MM.1S (cell line): ENCODE measurements at regions not wholly inside any gene's neighbourhood (a gene's known extent, or its start where the extent isn't known, plus 50 kb on each side); places are given as distances from the start of the nearest gene placed in this dataset.
"Not testable (repeated sequence)": the region's sequence is repeated elsewhere in the genome, so short reads cannot be mapped to it uniquely, and the experiment has no call there.

Experiments used
- DNase-seq: peaks from one replicate; pipeline ENCODE4 v3.0.0-alpha.2; 2015
- H2AFZ ChIP-seq: fragments of 300-600 bp; sonication (generic); 2 replicates; pipeline ENCODE4 v1.6.0; 2016; ENCODE audit warnings: antibody characterized with exemption, low read length
- H3F3A ChIP-seq: fragments of 300-600 bp; sonication (generic); 2 replicates; pipeline ENCODE4 v1.6.1; 2016; ENCODE audit warnings: mild to moderate bottlenecking, antibody characterized with exemption, low read length, moderate library complexity, mixed read lengths; ENCODE audit not compliant: insufficient read depth
- H3K27ac ChIP-seq: fragments of 300-600 bp; sonication (generic); 2 replicates; pipeline ENCODE4 v1.5.1; 2016; ENCODE audit warnings: mild to moderate bottlenecking, low read length
- H3K27me3 ChIP-seq: fragments of 300-600 bp; sonication (generic); replicated peaks from 2 replicates; pipeline ENCODE4 v1.6.0; 2016; ENCODE audit warnings: low read length; ENCODE audit not compliant: insufficient read depth
- H3K36me3 ChIP-seq: fragments of 300-600 bp; sonication (generic); replicated peaks from 2 replicates; pipeline ENCODE4 v1.6.1; 2016; ENCODE audit warnings: mild to moderate bottlenecking, low read length, mixed read lengths; ENCODE audit not compliant: insufficient read depth
- H3K4me1 ChIP-seq: fragments of 300-600 bp; sonication (generic); 2 replicates; pipeline ENCODE4 v1.6.1; 2016; ENCODE audit warnings: low read length, mixed read lengths
- H3K4me2 ChIP-seq: fragments of 300-600 bp; sonication (generic); 2 replicates; pipeline ENCODE4 v1.6.0; 2016; ENCODE audit warnings: low read depth, low read length
- H3K4me3 ChIP-seq: fragments of 300-600 bp; sonication (generic); 2 replicates; pipeline ENCODE4 v1.5.1; 2016; ENCODE audit warnings: low read length, mixed read lengths
- H3K79me2 ChIP-seq: fragments of 300-600 bp; sonication (generic); 2 replicates; pipeline ENCODE4 v1.6.1; 2016; ENCODE audit warnings: mixed run types, low read length, mixed read lengths
- H3K9ac ChIP-seq: fragments of 300-600 bp; sonication (generic); 2 replicates; pipeline ENCODE4 v1.6.1; 2016; ENCODE audit warnings: low read length, mixed read lengths
- H3K9me2 ChIP-seq: fragments of 300-600 bp; sonication (generic); replicated peaks from 2 replicates; pipeline ENCODE4 v1.6.1; 2016; ENCODE audit warnings: mild to moderate bottlenecking, low read length, mixed read lengths; ENCODE audit not compliant: insufficient read depth
- H3K9me3 ChIP-seq: fragments of 300-600 bp; sonication (generic); replicated peaks from 2 replicates; pipeline ENCODE4 v1.6.1; 2016; ENCODE audit warnings: mild to moderate bottlenecking, low read length, mixed read lengths; ENCODE audit not compliant: insufficient read depth
- H4K20me1 ChIP-seq: fragments of 300-600 bp; sonication (generic); 2 replicates; pipeline ENCODE4 v1.6.1; 2016; ENCODE audit warnings: mild to moderate bottlenecking, low read length, moderate library complexity, mixed read lengths; ENCODE audit not compliant: insufficient read depth
- CTCF ChIP-seq: fragments of 300-600 bp; sonication (generic); IDR thresholded peaks from 2 replicates; pipeline ENCODE4 v1.5.1; 2016; ENCODE audit warnings: antibody characterized with exemption, low read length, mixed read lengths
- EZH2 ChIP-seq: fragments of 300-600 bp; sonication (generic); optimal IDR thresholded peaks from 2 replicates; pipeline ENCODE3; 2017; ENCODE audit warnings: low read depth, mild to moderate bottlenecking, antibody characterized with exemption, low read length, mixed read lengths
- EZH2phosphoT487 ChIP-seq: fragments of 300-600 bp; sonication (generic); IDR thresholded peaks from 2 replicates; pipeline ENCODE4 v1.6.1; 2018; ENCODE audit warnings: antibody characterized with exemption, low read length

DNA sequence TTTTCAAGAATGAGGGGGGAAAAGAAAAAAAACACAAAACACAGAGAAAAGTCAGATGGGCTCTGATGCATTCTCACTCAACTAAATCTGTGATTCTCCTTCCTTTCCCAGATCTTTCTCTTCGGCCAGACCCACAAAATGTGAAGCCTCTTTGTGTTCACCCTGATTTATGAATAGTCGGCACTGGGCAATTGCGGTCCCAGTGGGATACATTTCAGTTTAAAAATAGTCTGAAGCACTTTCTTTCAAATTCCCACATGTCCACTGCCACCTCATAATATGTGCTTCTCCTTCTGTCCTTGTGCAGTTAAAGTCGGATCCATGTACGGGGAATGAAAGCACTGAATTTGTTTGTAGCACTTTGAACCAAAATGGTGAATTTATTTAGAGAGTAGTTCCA lies 995.4 kb upstream of the WWC1 start:
- H3K9ac ChIP-seq: no peak overlapping the region
- no peak overlapping the region for H2AFZ ChIP-seq
- no peak overlapping the region for H3K4me2 ChIP-seq
- H3K27ac ChIP-seq: no peak overlapping the region
- no peaks in the 10 kb centered on the region for H3F3A ChIP-seq
- DNase-seq: no peak
- no peaks in the 10 kb centered on the region for H3K79me2 ChIP-seq
- no peaks in the 10 kb centered on the region for H3K9me3 ChIP-seq
- no peaks in the 10 kb centered on the region for H3K9me2 ChIP-seq
- no peaks in the 10 kb centered on the region for H4K20me1 ChIP-seq
- H3K4me3 ChIP-seq: no peak overlapping the region
- H3K4me1 ChIP-seq: 0 out of 2 replicates have a peak, but pooled peaks cover 3% of the 10 kb centered on the region
- no peaks in the 10 kb centered on the region for H3K27me3 ChIP-seq
- no peaks in the 10 kb centered on the region for H3K36me3 ChIP-seq
- no peak for TF ChIP-seq EZH2phosphoT487
- TF ChIP-seq CTCF: no peak
- no peak for TF ChIP-seq EZH2

DNA sequence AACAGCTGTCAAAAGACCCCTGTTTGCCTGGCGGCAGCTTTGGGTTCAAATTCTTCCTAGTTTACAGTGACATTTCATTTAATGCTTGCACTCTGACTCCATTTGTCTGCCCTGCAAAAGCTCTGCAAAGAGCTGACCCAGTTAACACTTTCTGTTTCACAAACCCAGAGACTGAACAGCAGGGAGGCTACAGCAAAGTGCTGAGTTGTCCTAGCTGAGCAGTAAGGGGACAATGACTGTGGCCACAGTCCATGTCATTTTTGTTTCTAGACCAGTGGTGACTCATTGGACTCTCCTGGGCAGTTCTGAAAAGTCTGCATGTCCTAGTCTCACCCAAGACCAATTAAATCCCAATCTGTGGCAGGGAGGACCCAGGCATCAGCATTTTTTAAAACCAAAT lies 994.8 kb upstream of the WWC1 start:
- 0 out of 2 replicates have a peak, but pooled peaks cover 3% of the 10 kb centered on the region for H3K4me1 ChIP-seq
- DNase-seq: peak; percentile 64
- H3K27me3 ChIP-seq: no peaks in the 10 kb centered on the region
- H3K9me2 ChIP-seq: no peaks in the 10 kb centered on the region
- no peaks in the 10 kb centered on the region for H3K9me3 ChIP-seq
- H3F3A ChIP-seq: no peaks in the 10 kb centered on the region
- H3K36me3 ChIP-seq: no peaks in the 10 kb centered on the region
- H2AFZ ChIP-seq: no peak overlapping the region
- TF ChIP-seq CTCF: no peak
- no peak for TF ChIP-seq EZH2
- no peak for TF ChIP-seq EZH2phosphoT487
- no peaks in the 10 kb centered on the region for H3K79me2 ChIP-seq
- H3K4me2 ChIP-seq: no peak overlapping the region
- H4K20me1 ChIP-seq: no peaks in the 10 kb centered on the region
- H3K27ac ChIP-seq: no peak overlapping the region
- no peak overlapping the region for H3K4me3 ChIP-seq
- no peak overlapping the region for H3K9ac ChIP-seq

DNA sequence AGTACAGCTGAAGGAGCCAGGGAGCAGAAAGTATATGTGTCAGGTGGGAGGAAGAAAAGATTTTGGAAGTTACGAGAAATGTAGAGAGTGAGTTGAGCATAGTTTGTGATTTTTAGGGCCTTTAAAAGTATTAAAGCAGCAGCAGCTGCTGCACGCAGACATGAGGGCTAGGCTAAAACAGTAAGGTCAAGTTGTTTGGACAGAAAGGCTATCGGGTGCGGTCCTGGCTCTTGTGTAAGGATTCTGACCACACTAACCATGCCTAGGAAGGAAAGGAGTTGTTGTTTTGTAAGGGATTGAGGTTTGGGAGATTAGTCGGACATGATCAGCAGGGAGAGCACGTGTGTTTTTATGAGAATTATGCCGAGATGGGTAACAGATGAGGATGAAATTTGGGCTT lies 991.6 kb upstream of the WWC1 start:
- not testable (repeated sequence) for H3K9me3 ChIP-seq, H3K27ac ChIP-seq, H3K4me3 ChIP-seq, H3K9me2 ChIP-seq, H3F3A ChIP-seq, H3K9ac ChIP-seq, H3K27me3 ChIP-seq, H2AFZ ChIP-seq, H3K79me2 ChIP-seq, H4K20me1 ChIP-seq, DNase-seq, H3K4me2 ChIP-seq, H3K4me1 ChIP-seq, H3K36me3 ChIP-seq

- Histone ChIP-seq H3K79me2 (no peaks in the 10 kb centered on the region), H3K9me3 (no peaks in the 10 kb centered on the region), H4K20me1 (no peaks in the 10 kb centered on the region), H3K27ac (no peak overlapping the region), H3K9ac (no peak overlapping the region), H3F3A (no peaks in the 10 kb centered on the region), H3K9me2 (no peaks in the 10 kb centered on the region), H2AFZ (no peak overlapping the region), H3K4me3 (no peak overlapping the region), H3K27me3 (no peaks in the 10 kb centered on the region), H3K4me1 (no peaks in the 10 kb centered on the region), H3K36me3 (no peaks in the 10 kb centered on the region), H3K4me2 (no peak overlapping the region)
- TF ChIP-seq EZH2phosphoT487: no peak
- TF ChIP-seq EZH2: no peak
- no peak for TF ChIP-seq CTCF
- no peak for DNase-seq
Observed at GRCh38 chr5:167303582-167303981, 987.9 kb upstream of the WWC1 start.
